ENCODE measurements at regions not wholly inside any gene's neighbourhood (a gene's known extent, or its start where the extent isn't known, plus 50 kb on each side); places are given as distances from the start of the nearest gene placed in this dataset.

DNA sequence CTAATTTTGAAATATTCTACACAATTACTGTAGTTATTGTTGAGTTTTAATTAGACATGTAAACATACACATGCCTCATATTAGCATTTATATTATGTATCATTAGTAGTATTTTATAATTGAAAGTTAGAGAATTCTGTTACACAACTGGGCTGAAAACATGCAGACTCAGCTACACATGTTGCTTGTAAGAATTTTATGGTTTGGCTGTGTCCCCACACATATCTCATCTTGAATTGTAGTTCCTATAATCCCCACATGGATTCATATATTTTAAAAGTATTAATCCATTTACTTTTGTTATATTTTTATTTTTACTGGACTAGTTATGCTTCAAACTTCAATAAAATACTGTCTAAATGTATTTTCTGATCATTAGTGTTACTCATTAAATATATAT lies 2075.3 kb upstream of the C9orf72 start:
- TF ChIP-seq, protein P1, sequence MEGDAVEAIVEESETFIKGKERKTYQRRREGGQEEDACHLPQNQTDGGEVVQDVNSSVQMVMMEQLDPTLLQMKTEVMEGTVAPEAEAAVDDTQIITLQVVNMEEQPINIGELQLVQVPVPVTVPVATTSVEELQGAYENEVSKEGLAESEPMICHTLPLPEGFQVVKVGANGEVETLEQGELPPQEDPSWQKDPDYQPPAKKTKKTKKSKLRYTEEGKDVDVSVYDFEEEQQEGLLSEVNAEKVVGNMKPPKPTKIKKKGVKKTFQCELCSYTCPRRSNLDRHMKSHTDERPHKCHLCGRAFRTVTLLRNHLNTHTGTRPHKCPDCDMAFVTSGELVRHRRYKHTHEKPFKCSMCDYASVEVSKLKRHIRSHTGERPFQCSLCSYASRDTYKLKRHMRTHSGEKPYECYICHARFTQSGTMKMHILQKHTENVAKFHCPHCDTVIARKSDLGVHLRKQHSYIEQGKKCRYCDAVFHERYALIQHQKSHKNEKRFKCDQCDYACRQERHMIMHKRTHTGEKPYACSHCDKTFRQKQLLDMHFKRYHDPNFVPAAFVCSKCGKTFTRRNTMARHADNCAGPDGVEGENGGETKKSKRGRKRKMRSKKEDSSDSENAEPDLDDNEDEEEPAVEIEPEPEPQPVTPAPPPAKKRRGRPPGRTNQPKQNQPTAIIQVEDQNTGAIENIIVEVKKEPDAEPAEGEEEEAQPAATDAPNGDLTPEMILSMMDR (IDR thresholded peaks at IDR 0.05; ENCODE audit: low read length, missing control alignments): no peak
- no peak overlapping the region for H3K4me3 ChIP-seq (replicated peaks; ENCODE audit: low read depth, low read length)
- DNase-seq (ENCODE audit: low read depth): no peak

DNA sequence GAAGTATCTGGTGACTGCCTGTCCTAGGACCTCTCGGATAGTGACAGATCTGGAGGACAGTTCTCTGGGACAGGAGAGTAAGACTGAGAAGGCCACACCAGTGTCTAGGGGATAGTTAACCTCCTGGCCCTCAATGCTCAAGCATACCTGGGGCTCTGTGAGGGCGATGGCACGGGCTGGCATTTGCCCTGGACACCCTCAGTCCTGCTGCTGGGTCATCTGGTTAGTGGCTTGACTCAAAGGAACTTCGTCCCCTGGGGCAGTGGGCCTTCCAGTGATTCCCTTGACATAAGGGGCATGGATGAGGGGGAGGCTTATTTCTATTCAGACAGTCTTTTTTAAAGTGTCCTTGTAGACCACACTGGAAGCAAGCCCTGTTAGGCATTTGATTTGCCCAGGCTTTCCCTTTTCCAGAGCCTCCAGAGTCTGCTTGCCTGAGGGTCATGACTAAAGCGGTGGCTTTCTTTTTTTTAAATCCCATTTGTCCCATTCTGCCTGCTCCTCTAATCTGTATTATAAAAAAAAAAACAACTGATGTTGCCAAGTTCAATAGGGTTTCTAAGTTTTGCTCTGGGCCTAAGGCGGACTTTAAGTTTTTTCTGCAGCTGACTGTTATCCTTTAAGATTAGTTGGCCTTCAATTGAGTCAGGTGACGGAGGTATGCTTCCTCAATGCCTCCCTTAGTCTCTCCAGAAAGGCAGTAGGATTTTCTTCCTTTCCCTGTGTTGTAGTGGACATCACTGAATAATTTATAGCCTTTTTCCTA lies 2083.5 kb upstream of the C9orf72 start:
- DNase-seq (ENCODE audit: low read depth): no peak
- no peak overlapping the region for H3K4me3 ChIP-seq (replicated peaks; ENCODE audit: low read depth, low read length)
- TF ChIP-seq, protein P1 (IDR thresholded peaks at IDR 0.05; ENCODE audit: low read length, missing control alignments): no peak

DNA sequence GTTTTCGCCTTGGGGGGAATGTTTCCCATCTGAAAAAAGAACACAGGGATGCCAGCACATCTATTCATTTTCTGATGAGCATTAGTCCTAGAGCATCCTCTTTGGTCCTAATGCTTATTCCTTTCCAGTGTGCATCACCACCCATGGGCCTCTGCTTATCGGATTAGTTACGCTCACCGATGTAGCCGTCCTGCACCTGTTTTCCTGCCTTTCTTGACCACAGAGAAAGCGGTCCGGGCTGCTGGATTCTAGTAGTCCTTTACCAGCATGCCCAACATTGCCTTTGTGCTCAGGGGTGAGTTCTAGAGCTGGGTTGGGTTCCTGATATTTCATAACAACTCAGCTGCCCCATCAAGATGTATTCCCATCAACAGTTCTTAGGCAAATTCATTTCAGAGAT lies 2084.5 kb upstream of the C9orf72 start:
- H3K4me3 ChIP-seq (replicated peaks; ENCODE audit: low read depth, low read length): no peak overlapping the region
- no peak for DNase-seq (ENCODE audit: low read depth)
- TF ChIP-seq, protein P1 (IDR thresholded peaks at IDR 0.05; ENCODE audit: low read length, missing control alignments): no peak

DNA sequence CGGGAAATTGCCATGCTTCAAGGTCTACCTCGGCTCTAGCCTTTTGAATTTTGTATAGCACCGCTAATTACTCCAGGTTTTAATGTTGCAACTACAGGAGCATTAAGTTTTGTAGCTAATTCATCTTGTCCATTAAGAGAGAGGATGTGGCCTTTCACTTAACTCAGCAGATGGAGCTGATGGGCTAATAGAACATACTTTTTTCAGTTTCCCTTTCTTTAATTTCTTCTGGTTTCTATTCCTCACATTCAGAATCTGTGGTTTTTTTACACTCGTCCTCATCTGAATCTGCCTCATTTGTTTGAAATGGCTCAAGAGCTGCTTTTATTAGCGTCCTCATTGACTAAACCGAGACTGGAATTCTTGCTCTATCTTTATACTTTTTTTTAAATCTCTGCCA lies 2085.7 kb upstream of the C9orf72 start:
- TF ChIP-seq, protein P1 (IDR thresholded peaks at IDR 0.05; ENCODE audit: low read length, missing control alignments): no peak
- no peak overlapping the region for H3K4me3 ChIP-seq (replicated peaks; ENCODE audit: low read depth, low read length)
- no peak for DNase-seq (ENCODE audit: low read depth)

DNA sequence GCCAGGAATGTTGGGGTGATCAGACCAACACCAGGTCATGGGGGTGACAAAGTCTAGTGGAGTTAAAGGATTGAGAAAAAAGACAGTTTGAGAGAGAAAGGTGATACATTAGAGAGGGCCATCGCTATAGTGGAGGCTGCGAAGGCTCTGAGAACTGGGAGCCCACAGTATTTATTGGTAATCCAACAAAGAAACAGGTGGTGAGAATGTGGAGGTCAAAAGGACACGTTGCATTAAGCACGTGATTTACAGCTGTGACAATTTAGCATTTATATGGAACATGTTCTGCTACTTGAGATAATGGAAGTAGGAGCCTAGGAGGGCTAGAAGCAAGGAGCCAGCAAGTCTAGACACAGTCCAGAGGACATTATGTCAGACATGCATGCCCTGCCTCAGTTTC lies 2086.5 kb upstream of the C9orf72 start:
- no peak for DNase-seq (ENCODE audit: low read depth)
- no peak overlapping the region for H3K4me3 ChIP-seq (replicated peaks; ENCODE audit: low read depth, low read length)
- TF ChIP-seq, protein P1 (IDR thresholded peaks at IDR 0.05; ENCODE audit: low read length, missing control alignments): no peak

DNA sequence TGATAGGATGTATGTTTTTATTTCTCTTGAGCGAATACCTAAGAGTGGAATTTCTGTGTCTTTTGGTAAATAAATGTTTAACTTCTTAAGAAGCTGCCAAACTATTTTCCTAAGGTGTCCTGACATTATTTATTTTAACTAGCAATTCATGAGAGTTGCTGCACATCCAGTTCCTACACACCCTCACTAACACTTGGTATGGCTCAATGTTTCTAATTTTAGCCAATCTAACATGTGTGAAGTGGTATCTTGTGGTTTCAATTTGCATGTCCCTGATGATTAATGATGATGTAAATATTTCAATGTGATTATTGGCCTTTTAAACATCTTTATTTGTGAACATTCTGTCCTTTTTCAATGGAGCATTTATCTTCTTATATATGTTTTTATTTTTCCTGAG lies 2095.5 kb upstream of the C9orf72 start:
- TF ChIP-seq, protein P1 (IDR thresholded peaks at IDR 0.05; ENCODE audit: low read length, missing control alignments): no peak
- H3K4me3 ChIP-seq (replicated peaks; ENCODE audit: low read depth, low read length): no peak overlapping the region
- DNase-seq (ENCODE audit: low read depth): peak; percentile 10

DNA sequence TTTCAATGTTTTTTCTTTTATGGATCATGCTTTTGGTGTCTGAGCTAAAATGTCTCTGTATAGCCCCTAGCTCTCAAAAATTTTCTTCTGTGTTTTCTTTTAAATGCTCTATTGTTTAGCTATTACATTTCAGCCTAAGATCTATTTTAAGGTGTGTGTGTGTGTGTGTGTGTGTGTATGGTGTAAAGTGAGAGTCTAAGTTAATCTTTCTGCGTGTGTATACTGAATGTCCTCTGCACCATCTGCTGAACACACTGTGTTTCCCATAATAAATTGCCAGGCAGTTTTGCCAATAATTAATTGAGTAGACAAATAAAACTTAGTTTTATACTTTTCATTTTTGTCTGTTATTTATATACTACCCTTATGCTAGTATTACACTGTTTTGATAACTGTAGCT lies 2096.3 kb upstream of the C9orf72 start:
- no peak overlapping the region for H3K4me3 ChIP-seq (replicated peaks; ENCODE audit: low read depth, low read length)
- TF ChIP-seq, protein P1 (IDR thresholded peaks at IDR 0.05; ENCODE audit: low read length, missing control alignments): no peak
- DNase-seq (ENCODE audit: low read depth): no peak

Data from fibroblast of pulmonary artery (primary cell).